ENCODE measurements at regions not wholly inside any gene's neighbourhood (a gene's known extent, or its start where the extent isn't known, plus 50 kb on each side); places are given as distances from the start of the nearest gene placed in this dataset.
A peak's percentile ranks its signal among the peaks of the same experiment; 100 is the strongest.

- DNase-seq (ENCODE audit: low read depth, low spot score) (no peak), ATAC-seq (no peak)
- H3K9me3 ChIP-seq (ENCODE audit: control insufficient read depth, insufficient read depth, low read depth, low read length), result peaks cover 11% of the 10 kb centered on the region
- POLR2A ChIA-PET, result no interaction called here
- no TSS peak for BruUV-seq (replicated peaks)
- no peaks in the 10 kb centered on the region for H3K36me3 ChIP-seq (ENCODE audit: control insufficient read depth, insufficient read depth, low read length)
- CTCF ChIA-PET, result no interaction called here
- in situ Hi-C loops (cut with HindIII; ENCODE audit: low pct_unique_long_range_greater_than_20kb, low sequenced_read_pairs), result no loop called here
- no peaks in the 10 kb centered on the region for H3K27me3 ChIP-seq (ENCODE audit: control insufficient read depth, insufficient read depth, low read length)
- H3K27ac ChIP-seq (ENCODE audit: low read length), result no peak overlapping the region
- no peak overlapping the region for H3K4me3 ChIP-seq (ENCODE audit: low read depth in 2 of 2, low read length in 2 of 2)
- no peak for TF ChIP-seq POLR2AphosphoS5 (IDR thresholded peaks at IDR 0.05; ENCODE audit: low read depth, low read length)
- H3K4me1 ChIP-seq (ENCODE audit: control insufficient read depth, insufficient read depth, low read length), result no peaks in the 10 kb centered on the region; the same call in 1 of the 2 replicates
- intact Hi-C loops (cut with micrococcal nuclease; ENCODE audit: unreplicated experiment), result no loop called here
Measured at GRCh38 chr10:58027426-58027825, 240.3 kb downstream of the IPMK start.

GRCh38 chr10:58026036-58026435 lies 241.7 kb downstream of the IPMK start:
- Histone ChIP-seq H3K27me3 (ENCODE audit: control insufficient read depth, insufficient read depth, low read length) (no peaks in the 10 kb centered on the region), H3K36me3 (ENCODE audit: control insufficient read depth, insufficient read depth, low read length) (no peaks in the 10 kb centered on the region), H3K4me3 (ENCODE audit: low read depth in 2 of 2, low read length in 2 of 2) (no peak overlapping the region), H3K27ac (ENCODE audit: low read length) (no peak overlapping the region; the same call in 1 of the 2 replicates), H3K9me3 (ENCODE audit: control insufficient read depth, insufficient read depth, low read depth, low read length) (peaks cover 13% of the 10 kb centered on the region), H3K4me1 (ENCODE audit: control insufficient read depth, insufficient read depth, low read length) (no peaks in the 10 kb centered on the region; the same call in 1 of the 2 replicates)
- in situ Hi-C loops (cut with HindIII; ENCODE audit: low pct_unique_long_range_greater_than_20kb, low sequenced_read_pairs) (no loop called here), intact Hi-C loops (cut with micrococcal nuclease; ENCODE audit: unreplicated experiment) (no loop called here)
- ChIA-PET CTCF (no interaction called here), POLR2A (no interaction called here)
- no peak for TF ChIP-seq SIN3A (IDR thresholded peaks at IDR 0.05; ENCODE audit: borderline replicate concordance, insufficient read depth, low read depth, low read length)
- no peak for TF ChIP-seq TCF7L2 (IDR thresholded peaks at IDR 0.05; ENCODE audit: low read depth, low read length)
- TF ChIP-seq POLR2AphosphoS5 (IDR thresholded peaks at IDR 0.05; ENCODE audit: low read depth, low read length), result no peak
- TF ChIP-seq CTCF (IDR thresholded peaks at IDR 0.05), result no peak
- TF ChIP-seq REST (IDR thresholded peaks at IDR 0.05; ENCODE audit: insufficient read depth in 1 of 2, low read depth in 2 of 2, low read length in 1 of 2), result no peak
- no TSS peak for BruUV-seq (replicated peaks)
- ATAC-seq (no peak), DNase-seq (ENCODE audit: low read depth, low spot score) (no peak)

GRCh38 chr10:58023341-58024073 lies 244.2 kb downstream of the IPMK start:
- no peaks in the 10 kb centered on the region for H3K27me3 ChIP-seq (ENCODE audit: control insufficient read depth, insufficient read depth, low read length)
- TF ChIP-seq REST (IDR thresholded peaks at IDR 0.05; ENCODE audit: insufficient read depth in 1 of 2, low read depth in 2 of 2, low read length in 1 of 2), result no peak
- no peak for TF ChIP-seq SIN3A (IDR thresholded peaks at IDR 0.05; ENCODE audit: borderline replicate concordance, insufficient read depth, low read depth, low read length)
- no peak for TF ChIP-seq TCF7L2 (IDR thresholded peaks at IDR 0.05; ENCODE audit: low read depth, low read length)
- TF ChIP-seq CTCF (IDR thresholded peaks at IDR 0.05), result no peak
- TF ChIP-seq POLR2AphosphoS5 (IDR thresholded peaks at IDR 0.05; ENCODE audit: low read depth, low read length), result no peak
- ChIA-PET CTCF (no interaction called here), POLR2A (no interaction called here)
- intact Hi-C loops (cut with micrococcal nuclease; ENCODE audit: unreplicated experiment) (no loop called here), in situ Hi-C loops (cut with HindIII; ENCODE audit: low pct_unique_long_range_greater_than_20kb, low sequenced_read_pairs) (no loop called here)
- no TSS peak for BruUV-seq (replicated peaks)
- no peaks in the 10 kb centered on the region; the same call in 1 of the 2 replicates for H3K4me1 ChIP-seq (ENCODE audit: control insufficient read depth, insufficient read depth, low read length)
- peaks cover 24% of the 10 kb centered on the region for H3K9me3 ChIP-seq (ENCODE audit: control insufficient read depth, insufficient read depth, low read depth, low read length)
- peak overlapping the region; percentile 20; the same call in 1 of the 2 replicates for H3K27ac ChIP-seq (ENCODE audit: low read length)
- DNase-seq (ENCODE audit: low read depth, low spot score) (peak; percentile 43), ATAC-seq (peak; percentile 91)
- no peak overlapping the region for H3K4me3 ChIP-seq (ENCODE audit: low read depth in 2 of 2, low read length in 2 of 2)
- H3K36me3 ChIP-seq (ENCODE audit: control insufficient read depth, insufficient read depth, low read length), result no peaks in the 10 kb centered on the region

Measured in Panc1 (cell line).